Ecto neural progenitor cell (in vitro differentiated cells): ENCODE measurements at regions not wholly inside any gene's neighbourhood (a gene's known extent, or its start where the extent isn't known, plus 50 kb on each side); places are given as distances from the start of the nearest gene placed in this dataset.

Source experiments
- DNase-seq: peaks from one replicate; pipeline ENCODE4 v3.0.0-alpha.2; 2018; ENCODE audit warnings: low spot score

- DNase-seq, result no peak
Observed at GRCh38 chr7:52481571-52481970, 553.9 kb upstream of the POM121L12 start.

GRCh38 chr7:52479990-52480389 is 555.4 kb upstream of the POM121L12 start:
- DNase-seq, result no peak

GRCh38 chr7:52475001-52475582 is 560.3 kb upstream of the POM121L12 start:
- no peak for DNase-seq

GRCh38 chr7:52473756-52474155 is 561.7 kb upstream of the POM121L12 start:
- DNase-seq, result no peak

- no peak for DNase-seq
Observed at GRCh38 chr7:52472006-52472620, 563.3 kb upstream of the POM121L12 start.

- DNase-seq, result no peak
Observed at GRCh38 chr7:52465216-52465615, 570.2 kb upstream of the POM121L12 start.

- DNase-seq, result no peak
Observed at GRCh38 chr7:52463341-52463740, 572.1 kb upstream of the POM121L12 start.

- DNase-seq, result no peak
Observed at GRCh38 chr7:52462474-52462873, 573.0 kb upstream of the POM121L12 start.

GRCh38 chr7:52455571-52455970 is 579.9 kb upstream of the POM121L12 start:
- DNase-seq, result no peak

- no peak for DNase-seq
Observed at GRCh38 chr7:52450816-52451215, 584.6 kb upstream of the POM121L12 start.

GRCh38 chr7:52447581-52448180 is 587.8 kb upstream of the POM121L12 start:
- no peak for DNase-seq

- no peak for DNase-seq
Observed at GRCh38 chr7:52436278-52436677, 599.2 kb upstream of the POM121L12 start.

GRCh38 chr7:52431082-52431815 is 604.2 kb upstream of the POM121L12 start:
- DNase-seq, result no peak

GRCh38 chr7:52423251-52423650 is 612.2 kb upstream of the POM121L12 start:
- DNase-seq, result no peak

GRCh38 chr7:52413051-52413450 is 622.4 kb upstream of the POM121L12 start:
- DNase-seq, result no peak

- no peak for DNase-seq
Observed at GRCh38 chr7:52410032-52410431, 625.4 kb upstream of the POM121L12 start.

- no peak for DNase-seq
Observed at GRCh38 chr7:52406808-52407207, 628.6 kb upstream of the POM121L12 start.

- no peak for DNase-seq
Observed at GRCh38 chr7:52382731-52383130, 652.7 kb upstream of the POM121L12 start.

GRCh38 chr7:52369922-52370321 is 665.5 kb upstream of the POM121L12 start:
- no peak for DNase-seq

GRCh38 chr7:52365349-52365748 is 670.1 kb upstream of the POM121L12 start:
- DNase-seq, result no peak

GRCh38 chr7:52362521-52362920 is 672.9 kb upstream of the POM121L12 start:
- no peak for DNase-seq

GRCh38 chr7:52360541-52360940 is 674.9 kb upstream of the POM121L12 start:
- DNase-seq, result no peak

- no peak for DNase-seq
Observed at GRCh38 chr7:52355053-52355452, 680.4 kb upstream of the POM121L12 start.
